GM19438 (cell line): ENCODE measurements at regions not wholly inside any gene's neighbourhood (a gene's known extent, or its start where the extent isn't known, plus 50 kb on each side); places are given as distances from the start of the nearest gene placed in this dataset.

ENCODE experiments used
- ATAC-seq: cut with Tn5 transposase; IDR thresholded peaks from one replicate; pipeline ENCODE4 v1.9.1; 2021; ENCODE audit warnings: low read depth; ENCODE audit not compliant: unreplicated experiment

DNA sequence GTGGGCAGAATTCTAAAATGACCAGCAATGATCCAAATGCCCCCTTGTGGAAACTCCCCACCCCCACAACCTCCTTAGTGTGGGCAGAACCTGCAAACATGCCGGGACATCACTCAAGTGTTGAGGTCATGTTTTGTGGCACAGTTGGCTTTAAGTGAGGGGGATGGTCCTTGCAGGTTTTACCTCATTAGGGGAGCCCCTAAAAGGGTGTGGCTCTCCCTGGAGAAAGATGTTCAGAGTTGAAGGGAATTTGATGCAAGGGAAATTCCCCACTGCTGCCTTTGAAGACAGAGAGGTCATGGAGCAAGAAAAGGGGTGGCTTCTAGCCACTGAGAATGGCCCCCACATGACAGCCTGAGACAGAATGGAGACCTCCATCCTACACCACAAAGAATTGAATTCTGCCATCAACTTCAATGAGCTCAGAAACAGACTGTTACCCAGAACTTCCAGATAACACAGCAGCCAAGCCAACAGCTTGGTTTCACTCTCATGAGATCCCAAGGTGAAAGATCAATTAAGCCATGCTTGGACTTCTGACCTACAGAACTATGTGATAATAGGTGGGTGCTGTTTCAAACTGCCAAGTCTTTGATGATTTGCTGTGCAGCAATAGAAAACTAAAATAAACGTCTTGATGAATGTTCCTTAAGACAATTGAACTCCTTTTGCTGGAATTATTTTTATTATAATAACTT is 103.4 kb downstream of the MED10 start:
- no peak for ATAC-seq

- no peak for ATAC-seq
These were observed 104.6 kb downstream of the MED10 start for GRCh38 chr5:6273749-6274148.

- no peak for ATAC-seq
These were observed 105.1 kb downstream of the MED10 start for GRCh38 chr5:6273090-6273735.

- no peak for ATAC-seq
These were observed 108.4 kb downstream of the MED10 start for GRCh38 chr5:6269925-6270324.

GRCh38 chr5:6266671-6267197 is 111.6 kb downstream of the MED10 start:
- ATAC-seq, result no peak

- ATAC-seq, result no peak
These were observed 114.0 kb downstream of the MED10 start for GRCh38 chr5:6264394-6264793.

- no peak for ATAC-seq
These were observed 115.5 kb downstream of the MED10 start for GRCh38 chr5:6262651-6263363.

GRCh38 chr5:6261668-6262067 is 116.7 kb downstream of the MED10 start:
- no peak for ATAC-seq

DNA sequence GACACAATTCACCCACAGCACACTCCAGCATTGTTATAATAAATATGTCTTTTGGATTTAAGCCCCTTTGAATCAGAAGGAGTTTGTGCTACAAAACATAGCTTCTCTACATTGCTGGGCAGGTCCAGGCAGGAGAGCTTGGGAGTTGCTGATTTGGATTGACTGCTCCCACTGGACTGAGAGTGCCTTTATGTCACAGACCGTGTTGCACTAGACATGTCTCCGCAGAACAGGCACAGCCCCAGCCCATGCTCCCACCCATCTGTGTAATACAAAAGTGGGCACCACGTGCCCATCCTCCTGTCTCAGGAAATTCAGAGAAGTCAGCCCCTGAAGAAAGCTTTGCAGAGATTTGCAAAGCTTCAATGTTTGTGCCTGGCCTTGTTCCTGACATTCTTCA is 117.1 kb downstream of the MED10 start:
- no peak for ATAC-seq

GRCh38 chr5:6260846-6261245 is 117.5 kb downstream of the MED10 start:
- no peak for ATAC-seq

GRCh38 chr5:6256901-6257300 is 121.4 kb downstream of the MED10 start:
- no peak for ATAC-seq

DNA sequence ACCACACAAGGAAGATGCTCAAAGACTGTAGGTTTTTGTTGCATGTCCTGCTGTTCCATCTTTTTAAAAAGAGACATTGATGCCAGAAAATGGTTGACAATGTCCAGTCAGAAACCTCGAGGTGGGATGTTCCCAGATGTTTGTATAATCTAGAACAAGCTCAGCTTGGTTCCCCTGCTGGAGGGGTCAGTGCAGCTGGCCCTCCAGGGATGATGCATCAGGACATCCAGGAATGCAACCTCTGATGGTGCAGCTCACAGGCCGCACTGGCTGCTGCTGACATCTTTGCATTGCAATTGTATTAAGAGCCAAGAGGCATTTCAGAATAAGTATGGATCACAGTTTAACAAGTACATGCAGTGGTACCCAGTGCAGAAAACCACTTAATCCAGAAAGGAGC is 122.4 kb downstream of the MED10 start:
- no peak for ATAC-seq

GRCh38 chr5:6253846-6254245 is 124.5 kb downstream of the MED10 start:
- no peak for ATAC-seq

GRCh38 chr5:6253281-6253680 is 125.1 kb downstream of the MED10 start:
- no peak for ATAC-seq

DNA sequence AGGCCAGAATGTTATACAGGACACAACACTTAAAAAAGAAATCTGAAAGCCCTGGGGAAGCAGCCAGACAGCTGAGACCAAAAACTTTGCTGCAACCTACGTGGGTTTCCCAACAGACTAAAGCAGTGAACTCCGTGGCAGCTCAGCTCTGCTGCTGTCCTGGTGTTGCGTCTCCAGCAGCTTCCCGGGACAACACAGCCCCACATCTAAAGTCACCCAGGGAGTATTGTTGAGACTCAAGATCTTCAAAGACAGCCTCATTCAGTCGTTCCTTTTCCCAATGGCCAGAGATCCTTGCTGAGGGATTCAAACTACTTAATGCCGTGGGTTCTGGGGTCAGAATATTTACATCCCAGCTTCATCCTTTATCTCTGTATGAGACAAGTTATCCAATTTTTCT is 125.8 kb downstream of the MED10 start:
- ATAC-seq, result no peak

GRCh38 chr5:6251565-6252102 is 126.7 kb downstream of the MED10 start:
- ATAC-seq, result no peak

DNA sequence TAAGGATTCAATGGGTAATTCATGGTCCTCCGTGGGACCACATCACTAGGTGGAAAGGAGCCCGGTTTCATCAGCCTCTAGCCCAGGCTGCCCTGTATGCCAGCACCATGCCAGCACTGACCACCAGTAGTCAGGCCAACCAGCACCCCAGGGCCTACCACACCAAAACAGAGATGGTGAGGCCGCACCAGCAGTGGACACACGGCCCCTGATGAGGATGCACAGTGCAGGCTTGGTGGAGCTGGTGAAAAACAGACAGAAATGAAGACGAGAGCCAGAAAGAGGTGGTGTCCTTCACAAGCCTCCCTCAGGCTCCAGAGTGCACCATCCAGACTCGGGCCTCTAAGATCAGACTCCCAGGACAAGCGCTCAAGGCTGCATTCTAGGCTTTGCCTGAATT is 128.2 kb downstream of the MED10 start:
- ATAC-seq, result no peak

DNA sequence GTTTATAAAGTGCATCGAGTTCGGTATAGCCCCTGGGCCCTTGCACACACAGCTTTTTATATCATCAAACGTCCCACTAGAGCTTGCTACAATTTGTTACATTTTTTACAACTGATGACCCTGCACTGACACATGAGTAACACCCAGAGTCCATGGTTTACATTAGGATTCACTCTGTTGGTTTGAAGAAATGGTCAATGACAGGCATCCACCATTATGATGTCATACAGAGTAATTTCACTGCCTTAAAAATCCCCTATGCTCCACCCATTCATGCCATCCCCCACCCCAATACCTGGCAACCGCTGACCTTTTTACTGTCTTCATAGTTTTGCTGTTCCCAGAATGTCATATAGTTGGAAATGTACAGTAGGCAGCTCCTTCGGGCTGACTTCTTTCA is 130.2 kb downstream of the MED10 start:
- ATAC-seq, result no peak

DNA sequence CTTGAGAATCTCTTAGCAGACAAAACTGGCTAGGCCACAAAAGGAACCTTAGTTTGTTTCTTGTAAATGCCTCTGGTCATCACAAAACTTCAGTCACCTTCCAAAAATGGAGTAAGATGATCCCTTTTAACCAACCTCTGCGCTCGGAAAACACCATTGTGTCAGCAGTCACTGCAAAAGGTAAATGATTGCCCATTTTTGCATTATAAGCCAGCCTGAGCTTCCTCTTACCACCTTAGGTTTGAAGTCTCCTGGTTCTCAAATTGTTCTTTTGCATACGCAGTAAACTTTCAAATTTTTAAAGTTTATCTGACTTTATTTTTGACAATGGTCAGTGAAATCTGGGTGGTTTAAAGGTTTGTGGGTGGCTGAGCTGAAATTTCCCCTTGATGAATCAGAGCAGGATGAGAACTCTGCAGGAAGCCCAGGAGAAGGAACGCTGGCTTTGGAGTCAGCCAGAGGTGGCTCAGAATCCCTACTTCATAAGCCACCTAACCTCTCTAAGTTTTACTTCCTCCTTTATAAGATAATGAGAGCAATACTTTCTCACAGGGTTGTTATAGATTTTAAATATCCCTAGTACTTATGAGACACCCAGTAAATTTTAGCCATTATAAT is 131.4 kb downstream of the MED10 start:
- no peak for ATAC-seq

DNA sequence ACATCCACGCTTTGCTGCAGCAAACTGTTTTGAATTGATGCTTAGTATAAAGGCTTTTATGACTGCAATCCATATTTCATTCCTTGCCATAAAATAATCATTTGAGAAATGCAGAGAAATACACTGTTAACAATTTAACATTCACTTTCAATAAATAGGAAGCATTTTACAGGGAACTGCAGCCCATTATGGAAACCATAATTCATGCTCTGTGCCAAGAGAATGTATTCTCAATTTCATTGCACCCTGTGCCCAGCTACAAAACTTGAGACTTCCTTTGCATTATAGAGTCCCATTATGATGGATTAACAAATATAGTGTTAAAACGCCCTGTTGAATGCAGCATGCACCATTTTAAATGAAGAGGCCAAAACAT is 134.0 kb downstream of the MED10 start:
- ATAC-seq, result no peak
